Embryonic facial prominence (tissue), 1 donor: ENCODE measurements at regions not wholly inside any gene's neighbourhood (a gene's known extent, or its start where the extent isn't known, plus 50 kb on each side); places are given as distances from the start of the nearest gene placed in this dataset.
"Not testable (repeated sequence)": the region's sequence is repeated elsewhere in the genome, so short reads cannot be mapped to it uniquely, and the experiment has no call there.

Experiments
- DNase-seq: peaks from one replicate; pipeline ENCODE4 v3.0.0-alpha.2; 2016; ENCODE audit errors: extremely low spot score

GRCh38 chr9:78438211-78438610 is 141.3 kb downstream of the PSAT1 start:
- DNase-seq = no peak

GRCh38 chr9:78438780-78439179 is 141.9 kb downstream of the PSAT1 start:
- no peak for DNase-seq

- peak; percentile 56 for DNase-seq
Observed at GRCh38 chr9:78439190-78439865, 142.4 kb downstream of the PSAT1 start.

- no peak for DNase-seq
Observed at GRCh38 chr9:78439866-78440830, 143.2 kb downstream of the PSAT1 start.

- DNase-seq = no peak
Observed at GRCh38 chr9:78441396-78441795, 144.5 kb downstream of the PSAT1 start.

GRCh38 chr9:78441822-78442431 is 145.0 kb downstream of the PSAT1 start:
- no peak for DNase-seq

GRCh38 chr9:78442577-78442976 is 145.7 kb downstream of the PSAT1 start:
- not testable (repeated sequence) for DNase-seq

GRCh38 chr9:78443946-78444345 is 147.0 kb downstream of the PSAT1 start:
- DNase-seq = no peak

GRCh38 chr9:78448960-78449673 is 152.2 kb downstream of the PSAT1 start:
- no peak for DNase-seq

GRCh38 chr9:78453450-78453849 is 156.5 kb downstream of the PSAT1 start:
- DNase-seq = no peak

GRCh38 chr9:78462611-78463010 is 165.7 kb downstream of the PSAT1 start:
- no peak for DNase-seq

- DNase-seq = no peak
Observed at GRCh38 chr9:78463750-78464149, 166.8 kb downstream of the PSAT1 start.

- DNase-seq = no peak
Observed at GRCh38 chr9:78468231-78468630, 171.3 kb downstream of the PSAT1 start.

GRCh38 chr9:78468974-78469576 is 172.2 kb downstream of the PSAT1 start:
- no peak for DNase-seq

- DNase-seq = no peak
Observed at GRCh38 chr9:78470216-78470615, 173.3 kb downstream of the PSAT1 start.

GRCh38 chr9:78470741-78471140 is 173.8 kb downstream of the PSAT1 start:
- DNase-seq = no peak

GRCh38 chr9:78472111-78472510 is 175.2 kb downstream of the PSAT1 start:
- DNase-seq = no peak

GRCh38 chr9:78479441-78479840 is 182.5 kb downstream of the PSAT1 start:
- no peak for DNase-seq

- DNase-seq = no peak
Observed at GRCh38 chr9:78486661-78487060, 189.7 kb downstream of the PSAT1 start.

- no peak for DNase-seq
Observed at GRCh38 chr9:78490231-78490630, 193.3 kb downstream of the PSAT1 start.

- no peak for DNase-seq
Observed at GRCh38 chr9:78491402-78491801, 194.5 kb downstream of the PSAT1 start.
